ENCODE measurements at regions not wholly inside any gene's neighbourhood (a gene's known extent, or its start where the extent isn't known, plus 50 kb on each side); places are given as distances from the start of the nearest gene placed in this dataset.

DNA sequence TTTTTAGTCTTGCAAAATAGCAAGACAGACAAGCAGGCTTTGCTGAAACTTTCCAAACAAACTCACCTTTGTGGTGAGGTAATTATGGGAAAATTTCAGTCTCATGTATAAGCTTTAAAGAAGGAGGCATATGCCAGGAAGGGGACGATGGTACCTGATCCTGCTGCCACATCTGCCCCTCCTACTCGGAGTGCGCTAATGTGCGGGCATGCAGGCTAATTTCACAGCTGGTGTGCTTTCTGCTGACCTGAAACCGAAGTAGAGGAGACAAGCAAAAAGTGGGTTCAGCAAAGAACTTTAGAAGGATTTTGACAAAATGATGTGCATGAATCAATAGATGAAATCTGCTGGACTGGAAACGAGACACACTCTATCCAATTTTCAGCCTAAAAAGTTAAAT is 117.1 kb upstream of the IRX4 start:
- no peaks in the 10 kb centered on the region for H4K20me1 ChIP-seq (ENCODE audit: insufficient read depth)
- H3K9me2 ChIP-seq (ENCODE audit: insufficient read depth, low read length) = no peaks in the 10 kb centered on the region
- H3K36me3 ChIP-seq (ENCODE audit: insufficient read depth, low read length) = no peaks in the 10 kb centered on the region
- no peaks in the 10 kb centered on the region for H3K79me2 ChIP-seq (replicated peaks; ENCODE audit: insufficient read depth, low read length)
- no peak overlapping the region for H3K27ac ChIP-seq (ENCODE audit: low read length)
- H3K4me3 ChIP-seq (ENCODE audit: low read length) = no peak overlapping the region
- H3F3A ChIP-seq (ENCODE audit: insufficient read depth, low read length, poor library complexity, severe bottlenecking) = no peaks in the 10 kb centered on the region
- no peaks in the 10 kb centered on the region for H3K9me3 ChIP-seq (ENCODE audit: low read length)
- no peak overlapping the region for H2AFZ ChIP-seq (ENCODE audit: low read depth, low read length)
- H3K4me2 ChIP-seq (ENCODE audit: low read length) = no peak overlapping the region
- H3K9ac ChIP-seq (ENCODE audit: low read length) = no peak overlapping the region
- TF ChIP-seq SMC3 (conservative IDR thresholded peaks at IDR 0.05; ENCODE audit: poor library complexity) = no peak
- no peak for TF ChIP-seq MXI1 (conservative IDR thresholded peaks at IDR 0.05; ENCODE audit: poor library complexity, severe bottlenecking)
- no peak for TF ChIP-seq RAD21 (conservative IDR thresholded peaks at IDR 0.05)
- TF ChIP-seq, protein P1, sequence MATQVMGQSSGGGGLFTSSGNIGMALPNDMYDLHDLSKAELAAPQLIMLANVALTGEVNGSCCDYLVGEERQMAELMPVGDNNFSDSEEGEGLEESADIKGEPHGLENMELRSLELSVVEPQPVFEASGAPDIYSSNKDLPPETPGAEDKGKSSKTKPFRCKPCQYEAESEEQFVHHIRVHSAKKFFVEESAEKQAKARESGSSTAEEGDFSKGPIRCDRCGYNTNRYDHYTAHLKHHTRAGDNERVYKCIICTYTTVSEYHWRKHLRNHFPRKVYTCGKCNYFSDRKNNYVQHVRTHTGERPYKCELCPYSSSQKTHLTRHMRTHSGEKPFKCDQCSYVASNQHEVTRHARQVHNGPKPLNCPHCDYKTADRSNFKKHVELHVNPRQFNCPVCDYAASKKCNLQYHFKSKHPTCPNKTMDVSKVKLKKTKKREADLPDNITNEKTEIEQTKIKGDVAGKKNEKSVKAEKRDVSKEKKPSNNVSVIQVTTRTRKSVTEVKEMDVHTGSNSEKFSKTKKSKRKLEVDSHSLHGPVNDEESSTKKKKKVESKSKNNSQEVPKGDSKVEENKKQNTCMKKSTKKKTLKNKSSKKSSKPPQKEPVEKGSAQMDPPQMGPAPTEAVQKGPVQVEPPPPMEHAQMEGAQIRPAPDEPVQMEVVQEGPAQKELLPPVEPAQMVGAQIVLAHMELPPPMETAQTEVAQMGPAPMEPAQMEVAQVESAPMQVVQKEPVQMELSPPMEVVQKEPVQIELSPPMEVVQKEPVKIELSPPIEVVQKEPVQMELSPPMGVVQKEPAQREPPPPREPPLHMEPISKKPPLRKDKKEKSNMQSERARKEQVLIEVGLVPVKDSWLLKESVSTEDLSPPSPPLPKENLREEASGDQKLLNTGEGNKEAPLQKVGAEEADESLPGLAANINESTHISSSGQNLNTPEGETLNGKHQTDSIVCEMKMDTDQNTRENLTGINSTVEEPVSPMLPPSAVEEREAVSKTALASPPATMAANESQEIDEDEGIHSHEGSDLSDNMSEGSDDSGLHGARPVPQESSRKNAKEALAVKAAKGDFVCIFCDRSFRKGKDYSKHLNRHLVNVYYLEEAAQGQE (IDR thresholded peaks at IDR 0.05; ENCODE audit: borderline replicate concordance) = no peak
- TF ChIP-seq EP300 (conservative IDR thresholded peaks at IDR 0.05; ENCODE audit: poor library complexity, severe bottlenecking) = no peak
- no peak for TF ChIP-seq TAF1 (IDR thresholded peaks at IDR 0.05; ENCODE audit: low read depth)
- TF ChIP-seq CTCF (IDR thresholded peaks at IDR 0.05; ENCODE audit: poor library complexity, severe bottlenecking) = no peak
- TF ChIP-seq EZH2 (IDR thresholded peaks at IDR 0.05; ENCODE audit: borderline replicate concordance, insufficient read depth, low read length, poor library complexity, severe bottlenecking) = no peak
- no peak for TF ChIP-seq POLR2AphosphoS5 (IDR thresholded peaks at IDR 0.05)
- no peaks in the 10 kb centered on the region for H3K27me3 ChIP-seq (ENCODE audit: insufficient read depth, low read depth, low read length)

DNA sequence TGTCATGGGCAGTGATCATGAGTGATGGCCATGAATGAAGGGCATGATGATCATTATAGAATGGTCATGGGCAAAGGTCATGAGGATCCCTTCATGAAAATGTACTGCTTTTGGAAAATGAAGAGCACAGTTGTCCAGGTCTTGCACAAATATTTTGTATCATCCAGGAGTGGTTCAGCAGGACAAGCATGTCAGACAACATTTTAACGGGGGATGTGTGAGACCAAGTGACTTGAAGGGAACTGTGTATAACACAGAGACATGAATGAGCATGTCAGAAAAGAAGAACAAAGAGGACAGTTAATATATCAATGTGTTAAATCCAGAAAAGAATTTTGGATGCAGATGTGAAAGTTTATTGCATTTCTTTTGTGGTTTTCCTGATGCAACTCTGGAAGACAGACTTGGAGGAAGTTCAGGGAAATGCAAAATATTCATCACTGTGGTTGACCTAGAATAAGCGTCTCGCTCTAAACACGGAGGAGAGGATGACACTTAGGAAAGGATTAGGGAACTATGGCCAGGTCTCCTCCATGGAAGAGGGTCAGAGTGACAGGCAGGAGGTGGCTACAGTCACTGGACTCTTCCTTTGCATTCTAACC is 116.1 kb upstream of the IRX4 start:
- H4K20me1 ChIP-seq (ENCODE audit: insufficient read depth) = no peaks in the 10 kb centered on the region
- TF ChIP-seq, protein P1 (IDR thresholded peaks at IDR 0.05; ENCODE audit: borderline replicate concordance) = no peak
- TF ChIP-seq SMC3 (conservative IDR thresholded peaks at IDR 0.05; ENCODE audit: poor library complexity) (no peak), POLR2AphosphoS5 (IDR thresholded peaks at IDR 0.05) (no peak), TAF1 (IDR thresholded peaks at IDR 0.05; ENCODE audit: low read depth) (no peak), EP300 (conservative IDR thresholded peaks at IDR 0.05; ENCODE audit: poor library complexity, severe bottlenecking) (no peak), EZH2 (IDR thresholded peaks at IDR 0.05; ENCODE audit: borderline replicate concordance, insufficient read depth, low read length, poor library complexity, severe bottlenecking) (no peak), CTCF (IDR thresholded peaks at IDR 0.05; ENCODE audit: poor library complexity, severe bottlenecking) (no peak), RAD21 (conservative IDR thresholded peaks at IDR 0.05) (no peak), MXI1 (conservative IDR thresholded peaks at IDR 0.05; ENCODE audit: poor library complexity, severe bottlenecking) (no peak)
- H3K27ac ChIP-seq (ENCODE audit: low read length) = no peak overlapping the region
- no peaks in the 10 kb centered on the region for H3F3A ChIP-seq (ENCODE audit: insufficient read depth, low read length, poor library complexity, severe bottlenecking)
- H2AFZ ChIP-seq (ENCODE audit: low read depth, low read length) = no peak overlapping the region
- no peaks in the 10 kb centered on the region for H3K9me2 ChIP-seq (ENCODE audit: insufficient read depth, low read length)
- no peak overlapping the region for H3K4me2 ChIP-seq (ENCODE audit: low read length)
- H3K36me3 ChIP-seq (ENCODE audit: insufficient read depth, low read length) = no peaks in the 10 kb centered on the region
- no peaks in the 10 kb centered on the region for H3K79me2 ChIP-seq (replicated peaks; ENCODE audit: insufficient read depth, low read length)
- no peaks in the 10 kb centered on the region for H3K9me3 ChIP-seq (ENCODE audit: low read length)
- H3K9ac ChIP-seq (ENCODE audit: low read length) = no peak overlapping the region
- no peak overlapping the region for H3K4me3 ChIP-seq (ENCODE audit: low read length)
- H3K27me3 ChIP-seq (ENCODE audit: insufficient read depth, low read depth, low read length) = no peaks in the 10 kb centered on the region

Measured in neural cell (in vitro differentiated cells).